BJ (cell line): ENCODE measurements at regions not wholly inside any gene's neighbourhood (a gene's known extent, or its start where the extent isn't known, plus 50 kb on each side); places are given as distances from the start of the nearest gene placed in this dataset.

Experiments
- CTCF ChIA-PET: fragments of 350-600 bp; formaldehyde crosslinking; extraction: SDS; loops from one replicate; lab custom pipeline; 2021; ENCODE audit warnings: antibody characterized with exemption, inconsistent platforms; lab: Yijun Ruan, JAX
- POLR2A ChIA-PET: fragments of 300-600 bp; sonication (Branson Sonifier 250); formaldehyde crosslinking; extraction: SDS; loops from one replicate; lab custom pipeline; 2021; ENCODE audit warnings: antibody characterized with exemption; lab: Charles Lee
- DNase-seq: peaks from one replicate; pipeline ENCODE4 v3.0.0-alpha.2; 2011; ENCODE audit warnings: low read depth
- H3K27me3 ChIP-seq: 2 replicates; pipeline ENCODE4 v1.6.0; 2011; ENCODE audit warnings: low read length; ENCODE audit not compliant: control insufficient read depth, insufficient read depth
- H3K36me3 ChIP-seq: 2 replicates; pipeline ENCODE4 v1.5.1; 2011; ENCODE audit warnings: low read length; ENCODE audit not compliant: control insufficient read depth, insufficient read depth
- H3K4me3 ChIP-seq: 2 replicates; pipeline ENCODE4 v1.5.1; 2011; ENCODE audit warnings: low read depth, mild to moderate bottlenecking, control low read depth, low read length
- CTCF ChIP-seq: IDR thresholded peaks from 2 replicates; pipeline ENCODE4 v1.5.1; 2011; ENCODE audit warnings: low read depth, mild to moderate bottlenecking, control low read depth, inconsistent platforms, low read length, moderate library complexity; ENCODE audit not compliant: insufficient read depth

- CTCF ChIA-PET, result no interaction called here
- no peak for DNase-seq
These were observed 577.5 kb downstream of the INHBA start for GRCh38 chr7:41125343-41125742.

GRCh38 chr7:41122256-41122987, 580.5 kb downstream of the INHBA start:
- TF ChIP-seq CTCF, result no peak
- POLR2A ChIA-PET, result no interaction called here
- Histone ChIP-seq H3K27me3 (no peaks in the 10 kb centered on the region), H3K4me3 (no peak overlapping the region), H3K36me3 (no peaks in the 10 kb centered on the region)
- no peak for DNase-seq
- CTCF ChIA-PET, result no interaction called here

More at GRCh38 chr7:41125343-41125742, 577.5 kb downstream of the INHBA start:
- Histone ChIP-seq H3K27me3 (no peaks in the 10 kb centered on the region), H3K4me3 (no peak overlapping the region), H3K36me3 (no peaks in the 10 kb centered on the region)
- no peak for TF ChIP-seq CTCF
- POLR2A ChIA-PET, result no interaction called here

- TF ChIP-seq CTCF, result no peak
- Histone ChIP-seq H3K27me3 (no peaks in the 10 kb centered on the region), H3K4me3 (no peak overlapping the region), H3K36me3 (no peaks in the 10 kb centered on the region)
- ChIA-PET CTCF (no interaction called here), POLR2A (no interaction called here)
- DNase-seq, result no peak
These were observed 581.7 kb downstream of the INHBA start for GRCh38 chr7:41121228-41121627.

DNA sequence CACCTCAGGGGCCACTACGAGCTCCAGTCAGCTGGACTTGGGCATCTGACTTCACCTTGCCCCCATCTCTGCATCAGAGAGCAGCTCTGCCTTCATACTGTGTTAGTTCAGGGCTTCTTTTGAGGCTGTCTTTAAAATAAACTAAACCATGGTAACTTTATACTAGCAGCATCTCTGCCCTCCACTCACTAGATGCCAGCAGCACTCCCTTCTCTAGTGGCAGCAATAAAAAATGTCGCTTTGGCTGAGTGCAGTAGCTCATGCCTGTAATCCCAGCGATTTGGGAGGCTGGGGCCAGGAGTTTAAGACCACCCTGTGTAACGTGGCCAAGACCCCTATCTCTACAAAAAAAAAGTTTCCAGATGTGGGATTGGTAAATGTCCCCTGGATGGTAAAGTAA, 584.4 kb downstream of the INHBA start:
- CTCF ChIA-PET, result interaction anchor here (0.8 to 1.1 kb wide), 2 partner anchors 12 to 14 kb away, joined by 3 to 5 read pairs; no protein-coding TSS in a partner anchor
- POLR2A ChIA-PET, result no interaction called here
- no peaks in the 10 kb centered on the region for H3K27me3 ChIP-seq
- no peak for DNase-seq
- no peak for TF ChIP-seq CTCF
- no peaks in the 10 kb centered on the region for H3K36me3 ChIP-seq
- no peak overlapping the region for H3K4me3 ChIP-seq

DNA sequence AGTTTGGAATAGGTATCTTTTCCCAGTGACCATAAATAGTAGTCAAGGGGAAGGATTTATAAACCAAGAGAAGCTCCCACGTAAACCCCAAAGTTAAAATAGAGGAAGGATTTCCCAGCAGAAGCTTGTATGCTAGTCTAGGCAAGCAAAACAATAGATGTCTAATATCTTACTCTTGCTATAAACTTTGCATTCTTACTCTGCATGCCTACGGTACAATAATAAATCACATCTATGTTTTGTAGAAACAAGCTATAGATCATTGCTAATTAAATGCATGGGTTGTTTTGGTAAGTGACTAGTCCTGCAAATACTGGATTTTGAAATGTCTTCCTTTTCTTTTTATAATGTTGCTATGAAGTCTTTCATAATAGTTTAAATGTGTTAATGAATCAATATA, 585.5 kb downstream of the INHBA start:
- no peak for DNase-seq

More for the DNA sequence above, 585.5 kb downstream of the INHBA start:
- H3K36me3 ChIP-seq, result no peaks in the 10 kb centered on the region
- no peak overlapping the region for H3K4me3 ChIP-seq
- ChIA-PET CTCF (interaction anchor here (0.6 to 1.1 kb wide), 2 partner anchors 13 to 133 kb away, joined by 3 read pairs; no protein-coding TSS in a partner anchor), POLR2A (no interaction called here)
- no peak for TF ChIP-seq CTCF
- no peaks in the 10 kb centered on the region for H3K27me3 ChIP-seq
